Activated CD4-positive, alpha-beta T cell treated with anti-CD3 and anti-CD28 coated beads for 36 hours (primary cell): ENCODE measurements at regions not wholly inside any gene's neighbourhood (a gene's known extent, or its start where the extent isn't known, plus 50 kb on each side); places are given as distances from the start of the nearest gene placed in this dataset.
"Not testable (repeated sequence)": the region's sequence is repeated elsewhere in the genome, so short reads cannot be mapped to it uniquely, and the experiment has no call there.

Source experiments
- ATAC-seq: fragments of 200-7000 bp; cut with Tn5 transposase; one replicate; pipeline ENCODE4 v1.10.0; 2021; ENCODE audit warnings: mild to moderate bottlenecking, moderate library complexity
- CTCF ChIA-PET: fragments of 350-600 bp; sonication (Branson Sonifier 250); formaldehyde crosslinking; loops from one replicate; lab custom pipeline; 2021; ENCODE audit warnings: antibody characterized with exemption; lab: Charles Lee
- POLR2A ChIA-PET: fragments of 350-600 bp; sonication (Branson Sonifier 250); formaldehyde crosslinking; loops from one replicate; lab custom pipeline; 2021; ENCODE audit warnings: antibody characterized with exemption, inconsistent platforms; lab: Charles Lee
- DNase-seq: peaks from one replicate; pipeline ENCODE4 v3.0.0-alpha.2; 2020
- H3K27ac Mint-ChIP-seq: one replicate; pipeline ENCODE4 v1.8.0; 2021; ENCODE audit warnings: mixed read lengths
- H3K27me3 Mint-ChIP-seq: one replicate; pipeline ENCODE4 v1.8.0; 2021; ENCODE audit warnings: mixed read lengths
- H3K36me3 Mint-ChIP-seq: one replicate; pipeline ENCODE4 v1.8.0; 2021; ENCODE audit warnings: low read depth, mixed read lengths
- H3K4me1 Mint-ChIP-seq: one replicate; pipeline ENCODE4 v1.8.0; 2021; ENCODE audit warnings: mixed read lengths
- H3K4me3 Mint-ChIP-seq: one replicate; pipeline ENCODE4 v1.8.0; 2021; ENCODE audit warnings: mild to moderate bottlenecking, moderate library complexity, mixed read lengths
- H3K9me3 Mint-ChIP-seq: one replicate; pipeline ENCODE4 v1.8.0; 2021; ENCODE audit warnings: low read depth, mixed read lengths
- intact Hi-C, 2 experiments: fragments of 100-400 bp; cut with DNase I in 1 of 2; cut with micrococcal nuclease in 1 of 2; formaldehyde crosslinking; loops; one replicate each; pipeline versions ENCODE4 v1.14.2 to v1.15.1; 2022 to 2024; cut with DNase I, micrococcal nuclease

DNA sequence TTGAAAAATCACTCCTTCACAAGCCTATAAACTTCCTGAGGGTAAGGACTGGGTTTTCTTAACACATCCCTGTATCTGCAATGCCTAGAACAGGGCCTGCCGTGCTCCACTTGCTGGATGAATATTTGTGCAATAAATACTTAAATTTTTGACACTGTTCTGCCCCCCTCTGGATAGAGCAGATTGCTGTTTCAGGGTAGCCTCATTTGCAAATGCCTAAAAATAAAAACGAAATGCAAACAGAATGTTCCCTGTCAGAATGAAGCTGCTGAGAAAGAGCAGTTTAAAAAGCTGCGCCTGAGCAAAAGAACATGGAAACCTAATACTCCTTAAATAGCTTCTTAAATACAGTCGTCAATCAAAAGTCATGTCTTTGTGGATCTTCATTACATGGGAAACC, 385.3 kb downstream of the PRELID2 start:
- ChIA-PET CTCF (no interaction called here), POLR2A (no interaction called here)
- intact Hi-C loops = no loop called here
- H3K36me3 Mint-ChIP-seq = no peaks in the 10 kb centered on the region
- H3K4me3 Mint-ChIP-seq = no peak overlapping the region
- ATAC-seq = no peak
- no peak overlapping the region for H3K27ac Mint-ChIP-seq
- DNase-seq = no peak
- no peaks in the 10 kb centered on the region for H3K27me3 Mint-ChIP-seq
- H3K4me1 Mint-ChIP-seq = no peaks in the 10 kb centered on the region
- H3K9me3 Mint-ChIP-seq = no peaks in the 10 kb centered on the region

DNA sequence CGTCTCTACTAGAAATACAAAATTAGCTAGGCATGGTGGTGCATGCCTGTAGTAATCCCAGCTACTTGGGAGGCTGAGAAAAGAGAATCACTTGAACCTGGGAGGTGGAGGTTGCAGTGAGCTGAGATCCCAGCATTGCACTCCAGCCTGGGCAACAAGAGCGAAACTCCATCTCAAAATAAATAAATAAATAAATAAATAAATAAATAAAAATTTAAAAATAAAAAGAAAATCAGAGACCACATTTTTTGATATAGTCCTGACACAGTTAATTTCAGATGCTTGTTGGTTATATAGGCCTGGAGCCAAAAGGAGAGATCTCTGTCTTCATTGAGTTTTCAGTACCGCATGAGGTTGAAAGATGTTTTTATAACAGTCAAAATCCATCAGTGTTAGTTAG, 388.3 kb downstream of the PRELID2 start:
- POLR2A ChIA-PET, H3K36me3 Mint-ChIP-seq, H3K9me3 Mint-ChIP-seq, intact Hi-C loops, H3K27me3 Mint-ChIP-seq, DNase-seq, H3K27ac Mint-ChIP-seq, H3K4me3 Mint-ChIP-seq, ATAC-seq, H3K4me1 Mint-ChIP-seq: not testable (repeated sequence)
- CTCF ChIA-PET = interaction anchor here (0.7 kb wide), 1 partner anchor 94 kb away, joined by 3 read pairs; no protein-coding TSS in a partner anchor

DNA sequence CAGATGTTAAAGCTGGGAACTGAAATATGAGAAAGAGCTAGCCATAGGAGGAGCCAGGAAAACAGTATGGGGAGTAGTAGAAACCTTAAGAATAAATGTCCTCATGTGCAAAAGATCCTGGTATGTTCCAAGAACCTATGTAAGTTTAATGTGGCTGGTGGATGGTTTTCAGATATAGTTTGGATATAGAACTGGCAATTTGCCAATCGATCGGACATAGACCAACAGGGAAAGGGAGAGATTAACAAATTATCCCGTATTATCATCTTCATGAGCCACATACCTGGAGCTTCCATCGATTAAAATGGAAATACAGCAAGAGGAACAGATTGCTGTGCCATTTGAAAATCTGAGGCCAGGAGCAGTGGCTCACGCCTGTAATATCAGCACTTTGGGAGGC, 388.7 kb downstream of the PRELID2 start:
- no peak overlapping the region for H3K4me3 Mint-ChIP-seq
- ATAC-seq (no peak), DNase-seq (no peak)
- H3K27ac Mint-ChIP-seq = no peak overlapping the region
- H3K9me3 Mint-ChIP-seq = no peaks in the 10 kb centered on the region
- no peaks in the 10 kb centered on the region for H3K27me3 Mint-ChIP-seq
- CTCF ChIA-PET = interaction anchor here (0.7 kb wide), 1 partner anchor 94 kb away, joined by 3 read pairs; no protein-coding TSS in a partner anchor
- intact Hi-C loops = no loop called here
- no peaks in the 10 kb centered on the region for H3K4me1 Mint-ChIP-seq
- POLR2A ChIA-PET = no interaction called here
- H3K36me3 Mint-ChIP-seq = no peaks in the 10 kb centered on the region

DNA sequence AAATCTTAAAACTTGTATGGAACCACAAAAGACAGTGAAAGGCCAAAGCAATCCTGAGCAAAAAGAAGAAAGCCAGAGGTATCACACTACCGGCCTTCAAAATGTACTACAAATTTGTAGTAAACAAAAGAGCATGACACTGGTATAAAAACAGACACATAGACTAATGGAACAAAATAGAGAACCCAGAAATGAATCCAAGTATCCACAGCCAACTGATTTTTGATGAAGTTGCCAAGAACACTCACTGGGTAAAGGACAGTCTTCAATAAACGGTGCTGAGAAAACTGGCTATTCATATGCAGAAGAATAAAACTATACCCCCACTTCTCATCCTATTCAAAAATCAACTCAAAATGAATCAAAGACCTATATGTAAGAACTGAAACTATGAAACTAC, 390.1 kb downstream of the PRELID2 start:
- Mint-ChIP-seq H3K36me3 (no peaks in the 10 kb centered on the region), H3K4me1 (no peaks in the 10 kb centered on the region), H3K4me3 (no peak overlapping the region), H3K9me3 (peaks cover 3% of the 10 kb centered on the region), H3K27me3 (no peaks in the 10 kb centered on the region), H3K27ac (no peak overlapping the region)
- DNase-seq (no peak), ATAC-seq (no peak)
- ChIA-PET CTCF (no interaction called here), POLR2A (no interaction called here)
- intact Hi-C loops = no loop called here

DNA sequence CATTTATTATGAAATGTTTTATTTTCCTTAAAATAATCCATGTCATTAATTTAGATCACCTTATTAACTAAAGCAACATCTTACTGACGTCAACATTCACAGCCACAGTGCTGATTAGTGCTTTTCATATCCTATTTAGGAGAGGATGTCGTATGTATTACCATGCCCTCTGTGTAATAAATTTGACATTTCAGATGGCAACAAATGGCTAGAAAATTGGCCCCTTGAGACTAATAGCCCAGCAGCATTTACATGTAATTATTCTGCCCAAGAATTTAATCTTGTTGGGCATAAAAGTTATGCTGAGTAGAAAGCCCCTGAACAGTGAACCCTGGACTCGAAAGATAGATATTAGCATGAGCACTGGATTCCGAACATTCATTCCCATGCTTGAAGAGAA, 391.2 kb downstream of the PRELID2 start:
- ChIA-PET POLR2A (no interaction called here), CTCF (no interaction called here)
- intact Hi-C loops = no loop called here
- Mint-ChIP-seq H3K36me3 (no peaks in the 10 kb centered on the region), H3K4me3 (no peak overlapping the region), H3K27ac (no peak overlapping the region), H3K9me3 (peaks cover 5% of the 10 kb centered on the region), H3K4me1 (no peaks in the 10 kb centered on the region), H3K27me3 (no peaks in the 10 kb centered on the region)
- ATAC-seq (no peak), DNase-seq (no peak)

DNA sequence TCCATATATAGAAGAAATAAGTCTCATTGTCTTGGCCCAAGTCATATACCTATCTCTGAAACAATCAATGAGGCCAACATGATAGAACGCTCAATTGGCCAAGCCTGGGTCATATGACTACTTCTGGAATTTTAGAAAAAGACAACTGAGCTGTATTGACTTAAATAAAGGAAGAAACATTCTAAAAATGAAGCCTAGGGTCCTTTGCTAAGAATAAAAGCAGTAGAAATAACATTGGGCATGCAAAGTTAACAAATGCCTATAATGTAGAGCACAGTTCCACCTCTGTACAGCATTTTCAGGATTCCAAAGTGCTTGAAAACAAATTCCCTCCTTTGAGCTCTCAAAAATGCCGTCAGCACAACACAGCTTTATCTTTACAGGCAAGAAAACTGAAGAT, 391.8 kb downstream of the PRELID2 start:
- DNase-seq (no peak), ATAC-seq (no peak)
- CTCF ChIA-PET = no interaction called here
- Mint-ChIP-seq H3K4me3 (no peak overlapping the region), H3K36me3 (no peaks in the 10 kb centered on the region), H3K4me1 (no peaks in the 10 kb centered on the region), H3K27me3 (no peaks in the 10 kb centered on the region), H3K9me3 (peaks cover 5% of the 10 kb centered on the region), H3K27ac (no peak overlapping the region)
- POLR2A ChIA-PET = no interaction called here
- intact Hi-C loops = no loop called here

DNA sequence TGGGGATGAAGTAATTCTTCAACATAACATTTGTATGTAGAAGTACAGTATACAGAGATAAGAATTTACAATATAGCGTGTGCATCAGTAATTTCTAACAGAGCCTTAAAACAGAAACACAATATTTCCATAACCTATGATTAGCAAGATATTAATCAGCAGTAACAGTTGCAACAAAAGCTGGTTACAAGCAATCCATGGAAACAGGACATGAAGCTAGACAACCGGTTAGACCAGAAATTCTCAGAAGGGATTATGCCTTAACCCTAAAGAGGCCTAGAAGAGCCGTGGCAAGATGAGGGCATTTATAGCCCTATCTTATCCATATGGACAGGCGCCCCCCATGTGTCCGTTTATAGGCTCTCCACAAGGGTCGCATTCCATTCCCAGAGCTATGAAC, 392.5 kb downstream of the PRELID2 start:
- intact Hi-C loops, H3K36me3 Mint-ChIP-seq, H3K27ac Mint-ChIP-seq, ATAC-seq, H3K4me1 Mint-ChIP-seq, POLR2A ChIA-PET, H3K4me3 Mint-ChIP-seq, CTCF ChIA-PET, H3K27me3 Mint-ChIP-seq, H3K9me3 Mint-ChIP-seq, DNase-seq: not testable (repeated sequence)

DNA sequence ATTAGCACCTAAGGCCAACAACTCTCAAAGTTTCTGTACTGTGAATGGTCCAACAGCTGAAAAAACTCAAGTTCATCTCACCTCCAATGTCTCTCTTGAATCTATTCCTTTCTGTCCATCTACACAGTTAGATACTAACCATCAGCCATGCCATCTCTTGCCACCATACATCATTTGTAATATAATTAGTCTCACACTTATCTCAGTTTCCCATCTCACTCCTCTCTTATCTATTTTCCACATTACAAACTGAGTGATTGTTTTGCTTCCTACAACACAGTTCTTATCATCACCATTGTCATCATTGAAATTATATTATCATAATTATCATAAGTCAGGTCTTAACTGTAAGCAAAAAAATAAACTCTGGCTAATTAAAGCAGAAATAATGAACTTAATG, 393.9 kb downstream of the PRELID2 start:
- CTCF ChIA-PET = no interaction called here
- Mint-ChIP-seq H3K4me1 (no peaks in the 10 kb centered on the region), H3K4me3 (no peak overlapping the region)

DNA sequence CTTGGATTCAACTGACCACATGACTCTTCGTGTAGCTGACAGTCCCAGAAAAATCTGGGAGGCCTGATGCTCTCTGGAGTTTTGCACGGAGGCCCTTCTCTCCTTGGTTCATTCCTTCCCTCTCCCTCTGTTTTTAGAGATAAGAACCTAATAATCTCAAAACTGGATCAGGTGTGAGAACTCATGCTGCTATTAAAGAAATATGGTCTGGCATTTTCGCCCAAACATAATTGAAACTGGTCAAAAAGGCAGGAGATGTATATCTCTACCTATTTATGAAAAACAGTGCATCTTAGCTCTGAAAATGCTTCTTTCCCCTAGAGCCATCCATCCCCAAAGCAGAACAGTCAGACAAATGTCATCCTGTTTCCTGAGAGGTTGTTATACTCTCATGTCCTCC, 397.5 kb downstream of the PRELID2 start:
- Mint-ChIP-seq H3K4me1 (no peaks in the 10 kb centered on the region), H3K27ac (no peak overlapping the region), H3K27me3 (no peaks in the 10 kb centered on the region), H3K4me3 (no peak overlapping the region), H3K36me3 (no peaks in the 10 kb centered on the region), H3K9me3 (peaks cover 5% of the 10 kb centered on the region)
- no peak for DNase-seq
- ChIA-PET POLR2A (no interaction called here), CTCF (no interaction called here)
- no peak for ATAC-seq
- intact Hi-C loops = no loop called here

More for the DNA sequence above, 393.9 kb downstream of the PRELID2 start:
- Mint-ChIP-seq H3K27me3 (no peaks in the 10 kb centered on the region), H3K27ac (no peak overlapping the region), H3K9me3 (peaks cover 5% of the 10 kb centered on the region), H3K36me3 (no peaks in the 10 kb centered on the region)
- POLR2A ChIA-PET = no interaction called here
- no peak for DNase-seq
- no peak for ATAC-seq
- intact Hi-C loops = no loop called here

DNA sequence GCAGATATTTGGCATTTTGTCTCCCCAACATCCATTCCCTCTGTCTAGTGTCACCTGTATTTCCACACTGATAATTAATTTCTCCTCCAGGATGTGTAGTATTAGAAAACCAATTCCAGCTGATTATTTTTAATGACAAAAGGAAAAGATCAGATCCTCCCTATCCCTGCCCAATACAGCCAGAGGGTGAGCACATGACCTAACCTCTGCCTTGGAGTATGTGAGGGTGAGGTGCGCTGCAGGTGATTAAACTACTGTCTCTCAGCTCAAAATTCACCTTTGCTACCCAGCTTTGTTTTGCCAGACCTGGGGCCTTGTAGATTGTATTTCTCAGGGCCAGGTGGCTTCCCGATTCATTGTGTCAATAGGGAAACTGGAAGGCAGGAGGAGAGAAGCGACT, 402.1 kb downstream of the PRELID2 start:
- ATAC-seq = no peak
- Mint-ChIP-seq H3K27me3 (no peaks in the 10 kb centered on the region), H3K4me1 (no peaks in the 10 kb centered on the region), H3K27ac (no peak overlapping the region), H3K4me3 (no peak overlapping the region), H3K9me3 (peaks cover 10% of the 10 kb centered on the region), H3K36me3 (no peaks in the 10 kb centered on the region)
- intact Hi-C loops = no loop called here
- CTCF ChIA-PET = no interaction called here
- POLR2A ChIA-PET = no interaction called here
- DNase-seq = no peak

DNA sequence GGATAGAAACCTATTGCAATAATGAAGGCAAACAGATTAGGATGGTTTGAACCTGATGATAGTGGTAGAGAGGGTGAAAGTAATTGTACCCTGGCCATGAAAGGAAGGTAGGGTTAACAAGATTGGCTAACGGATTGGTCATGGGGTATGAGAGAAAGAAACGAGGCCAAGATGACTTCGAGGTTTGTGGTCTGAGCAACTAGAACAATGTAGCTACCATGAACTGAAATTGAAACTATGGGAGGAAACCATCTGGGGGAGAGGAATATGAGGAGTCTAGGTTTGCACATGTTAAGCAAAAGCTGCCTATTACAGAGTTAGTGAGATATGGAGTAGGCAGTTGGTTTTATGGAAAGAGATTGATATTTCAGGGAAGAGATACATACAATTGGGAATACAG, 406.0 kb downstream of the PRELID2 start:
- H3K27ac Mint-ChIP-seq = no peak overlapping the region
- POLR2A ChIA-PET = no interaction called here
- H3K27me3 Mint-ChIP-seq = no peaks in the 10 kb centered on the region
- no peaks in the 10 kb centered on the region for H3K4me1 Mint-ChIP-seq
- no peak overlapping the region for H3K4me3 Mint-ChIP-seq
- CTCF ChIA-PET = no interaction called here
- intact Hi-C loops = no loop called here
- H3K9me3 Mint-ChIP-seq = peaks cover 18% of the 10 kb centered on the region
- DNase-seq (no peak), ATAC-seq (no peak)
- no peaks in the 10 kb centered on the region for H3K36me3 Mint-ChIP-seq

DNA sequence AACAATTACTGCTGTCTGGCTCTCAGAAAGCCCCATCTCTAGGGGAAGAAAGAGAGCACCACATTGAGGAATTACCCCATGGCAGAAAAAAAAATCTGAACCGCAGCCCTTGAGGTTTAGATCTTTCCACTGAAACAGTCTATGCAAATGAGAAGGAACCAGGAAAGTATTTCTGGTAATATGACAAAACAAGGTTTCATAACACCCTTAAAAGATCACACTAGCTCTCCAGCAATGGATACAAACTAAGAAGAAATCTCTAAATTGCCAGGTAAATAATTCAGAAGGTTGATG, 427.1 kb downstream of the PRELID2 start:
- Mint-ChIP-seq H3K4me3 (no peak overlapping the region), H3K27ac (no peak overlapping the region), H3K9me3 (peaks cover 23% of the 10 kb centered on the region), H3K4me1 (no peaks in the 10 kb centered on the region), H3K27me3 (no peaks in the 10 kb centered on the region), H3K36me3 (no peaks in the 10 kb centered on the region)
- intact Hi-C loops = no loop called here
- ChIA-PET POLR2A (no interaction called here), CTCF (no interaction called here)
- no peak for DNase-seq
- no peak for ATAC-seq
